HL-60 (cell line): ENCODE measurements at regions not wholly inside any gene's neighbourhood (a gene's known extent, or its start where the extent isn't known, plus 50 kb on each side); places are given as distances from the start of the nearest gene placed in this dataset.

Experiments
- DNase-seq, 2 experiments: peaks; one replicate each; pipeline ENCODE4 v3.0.0-alpha.2; 2010 to 2020; ENCODE audit warnings: low read depth in 1 of 2, low spot score in 1 of 2
- H3K27ac ChIP-seq: fragments of 250-450 bp; sonication (Bioruptor Pico); replicated peaks from 2 replicates; pipeline ENCODE4 v1.5.1; 2020; ENCODE audit warnings: mild to moderate bottlenecking, moderate library complexity
- H3K27me3 ChIP-seq: fragments of 250-450 bp; sonication (Bioruptor Pico); 2 replicates; pipeline ENCODE4 v1.5.1; 2021; ENCODE audit warnings: mild to moderate bottlenecking, moderate library complexity; ENCODE audit not compliant: insufficient read depth, poor library complexity, severe bottlenecking
- H3K4me3 ChIP-seq: replicated peaks from 2 replicates; pipeline ENCODE4 v1.5.1; 2011; ENCODE audit warnings: mild to moderate bottlenecking, control low read depth, low read length; ENCODE audit not compliant: insufficient read depth
- CTCF ChIP-seq: IDR thresholded peaks from one replicate; pipeline ENCODE4 v1.5.1; 2011; ENCODE audit warnings: low read length, control low read depth, inconsistent platforms; ENCODE audit not compliant: insufficient read depth
- GABPA ChIP-seq: IDR thresholded peaks from 2 replicates; pipeline ENCODE4 v1.6.1; 2012; ENCODE audit warnings: low read depth
- POLR2AphosphoS5 ChIP-seq: IDR thresholded peaks from 2 replicates; pipeline ENCODE4 v1.6.1; 2012; ENCODE audit warnings: low read depth
- REST ChIP-seq: IDR thresholded peaks from 2 replicates; pipeline ENCODE4 v1.6.1; 2012; ENCODE audit warnings: low read depth; ENCODE audit not compliant: insufficient replicate concordance
- SPI1 ChIP-seq: IDR thresholded peaks from 2 replicates; pipeline ENCODE4 v1.6.1; 2012; ENCODE audit warnings: low read depth, mild to moderate bottlenecking, borderline replicate concordance

- no peak for DNase-seq
- no peaks in the 10 kb centered on the region for H3K27me3 ChIP-seq
- no peak overlapping the region for H3K4me3 ChIP-seq
- no peak for TF ChIP-seq REST
- no peak for TF ChIP-seq GABPA
- TF ChIP-seq POLR2AphosphoS5, result no peak
- no peak for TF ChIP-seq CTCF
- TF ChIP-seq SPI1, result no peak
- H3K27ac ChIP-seq, result no peak overlapping the region
These were observed 298.0 kb downstream of the TMEM114 start for GRCh38 chr16:8292271-8292670.

- TF ChIP-seq SPI1 (no peak), POLR2AphosphoS5 (no peak), GABPA (no peak), REST (no peak), CTCF (no peak)
- DNase-seq, result no peak
These were observed 304.0 kb downstream of the TMEM114 start for GRCh38 chr16:8286348-8286747.

GRCh38 chr16:8283195-8283594 lies 307.1 kb downstream of the TMEM114 start:
- no peak for DNase-seq
- Histone ChIP-seq H3K27ac (no peak overlapping the region), H3K27me3 (no peaks in the 10 kb centered on the region), H3K4me3 (no peak overlapping the region)
- no peak for TF ChIP-seq SPI1
- TF ChIP-seq GABPA, result no peak
- TF ChIP-seq POLR2AphosphoS5, result no peak
- TF ChIP-seq REST, result no peak
- no peak for TF ChIP-seq CTCF

More at GRCh38 chr16:8286348-8286747, 304.0 kb downstream of the TMEM114 start:
- Histone ChIP-seq H3K27ac (no peak overlapping the region), H3K27me3 (no peaks in the 10 kb centered on the region), H3K4me3 (no peak overlapping the region)
